ENCODE measurements at regions not wholly inside any gene's neighbourhood (a gene's known extent, or its start where the extent isn't known, plus 50 kb on each side); places are given as distances from the start of the nearest gene placed in this dataset.

DNA sequence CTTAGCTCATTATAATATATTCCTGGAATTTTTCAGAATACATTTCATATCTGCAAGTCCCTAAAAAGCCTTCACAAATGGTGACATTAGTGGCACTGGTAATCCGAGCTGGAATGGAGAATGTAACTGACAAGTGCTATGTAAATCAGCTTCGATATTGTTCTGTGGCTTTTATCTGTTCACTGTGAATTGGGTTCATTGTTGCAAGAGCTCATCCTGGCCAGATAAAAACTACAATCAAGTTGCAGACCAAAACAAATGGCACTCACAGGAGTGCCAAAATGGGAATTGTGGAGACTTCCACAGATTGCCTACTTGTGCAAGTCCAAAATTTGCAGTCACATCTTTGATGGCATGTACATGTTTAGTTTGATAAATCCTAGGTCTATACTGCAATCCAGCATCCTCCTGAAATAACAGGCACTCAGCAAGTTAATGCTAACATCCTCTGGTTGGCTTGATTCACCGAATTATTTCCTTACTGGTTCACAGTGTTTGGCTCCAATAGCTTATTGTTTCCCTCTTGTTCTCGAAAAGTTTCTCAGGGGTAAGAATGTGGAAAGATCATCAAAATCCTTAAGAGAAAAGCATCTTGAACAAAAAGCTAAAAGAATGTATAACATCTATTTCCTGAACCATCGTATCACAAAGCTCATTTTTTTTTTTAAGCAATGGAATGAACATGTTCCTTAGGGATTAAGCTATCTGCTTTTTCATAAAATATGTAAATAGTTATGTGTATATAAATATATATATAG lies 904.9 kb downstream of the CENPC start:
- no peaks in the 10 kb centered on the region for H4K20me1 ChIP-seq (ENCODE audit: control insufficient read depth, insufficient read depth, low read depth, low read length)
- no peak overlapping the region for H3K27ac ChIP-seq (ENCODE audit: low read depth, low read length)
- no peak overlapping the region for H3K4me3 ChIP-seq (ENCODE audit: low read length)
- no peak overlapping the region for H3K4me2 ChIP-seq (ENCODE audit: low read length)
- no peak for TF ChIP-seq EZH2phosphoT487 (IDR thresholded peaks at IDR 0.05; ENCODE audit: borderline replicate concordance, low read length)
- TF ChIP-seq, protein P1, sequence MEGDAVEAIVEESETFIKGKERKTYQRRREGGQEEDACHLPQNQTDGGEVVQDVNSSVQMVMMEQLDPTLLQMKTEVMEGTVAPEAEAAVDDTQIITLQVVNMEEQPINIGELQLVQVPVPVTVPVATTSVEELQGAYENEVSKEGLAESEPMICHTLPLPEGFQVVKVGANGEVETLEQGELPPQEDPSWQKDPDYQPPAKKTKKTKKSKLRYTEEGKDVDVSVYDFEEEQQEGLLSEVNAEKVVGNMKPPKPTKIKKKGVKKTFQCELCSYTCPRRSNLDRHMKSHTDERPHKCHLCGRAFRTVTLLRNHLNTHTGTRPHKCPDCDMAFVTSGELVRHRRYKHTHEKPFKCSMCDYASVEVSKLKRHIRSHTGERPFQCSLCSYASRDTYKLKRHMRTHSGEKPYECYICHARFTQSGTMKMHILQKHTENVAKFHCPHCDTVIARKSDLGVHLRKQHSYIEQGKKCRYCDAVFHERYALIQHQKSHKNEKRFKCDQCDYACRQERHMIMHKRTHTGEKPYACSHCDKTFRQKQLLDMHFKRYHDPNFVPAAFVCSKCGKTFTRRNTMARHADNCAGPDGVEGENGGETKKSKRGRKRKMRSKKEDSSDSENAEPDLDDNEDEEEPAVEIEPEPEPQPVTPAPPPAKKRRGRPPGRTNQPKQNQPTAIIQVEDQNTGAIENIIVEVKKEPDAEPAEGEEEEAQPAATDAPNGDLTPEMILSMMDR (IDR thresholded peaks at IDR 0.05; ENCODE audit: low read depth, low read length, poor library complexity, severe bottlenecking): no peak
- no peaks in the 10 kb centered on the region for H3K79me2 ChIP-seq (ENCODE audit: control insufficient read depth, low read length)
- no peaks in the 10 kb centered on the region for H3K4me1 ChIP-seq (ENCODE audit: control insufficient read depth, low read length)
- no peaks in the 10 kb centered on the region for H3K27me3 ChIP-seq (ENCODE audit: control insufficient read depth, low read length)
- no peaks in the 10 kb centered on the region for H3K36me3 ChIP-seq (ENCODE audit: control insufficient read depth, low read length)
- H3K9me2 ChIP-seq (replicated peaks; ENCODE audit: control insufficient read depth, low read length): no peaks in the 10 kb centered on the region
- no peaks in the 10 kb centered on the region for H3F3A ChIP-seq (ENCODE audit: control insufficient read depth, insufficient read depth)
- no peaks in the 10 kb centered on the region for H3K9me3 ChIP-seq (ENCODE audit: control insufficient read depth, insufficient read depth, low read length)

DNA sequence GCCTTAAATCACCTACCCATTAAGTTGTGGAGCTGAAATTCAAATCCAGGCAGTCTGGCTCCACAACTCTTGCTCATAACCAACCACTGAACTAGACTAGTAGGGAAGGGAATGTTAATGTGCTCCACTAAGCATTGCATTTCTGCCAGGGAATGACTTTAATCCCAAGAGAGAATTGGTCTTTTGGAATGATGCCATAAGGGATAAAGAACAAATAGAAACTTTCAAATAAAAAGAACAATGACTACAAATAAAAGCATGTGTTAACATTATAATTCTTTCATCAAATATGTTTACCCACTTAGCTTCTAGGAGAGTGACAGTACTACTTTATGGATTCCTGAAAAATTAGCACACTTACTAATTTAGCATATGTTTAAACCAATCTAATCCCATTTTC lies 905.9 kb downstream of the CENPC start:
- Histone ChIP-seq H3K36me3 (ENCODE audit: control insufficient read depth, low read length) (no peaks in the 10 kb centered on the region), H3K4me1 (ENCODE audit: control insufficient read depth, low read length) (no peaks in the 10 kb centered on the region), H3K4me3 (ENCODE audit: low read length) (no peak overlapping the region), H3K9me2 (replicated peaks; ENCODE audit: control insufficient read depth, low read length) (no peaks in the 10 kb centered on the region), H4K20me1 (ENCODE audit: control insufficient read depth, insufficient read depth, low read depth, low read length) (no peaks in the 10 kb centered on the region), H3F3A (ENCODE audit: control insufficient read depth, insufficient read depth) (no peaks in the 10 kb centered on the region), H3K27ac (ENCODE audit: low read depth, low read length) (no peak overlapping the region), H3K4me2 (ENCODE audit: low read length) (no peak overlapping the region), H3K79me2 (ENCODE audit: control insufficient read depth, low read length) (no peaks in the 10 kb centered on the region), H3K27me3 (ENCODE audit: control insufficient read depth, low read length) (no peaks in the 10 kb centered on the region), H3K9me3 (ENCODE audit: control insufficient read depth, insufficient read depth, low read length) (no peaks in the 10 kb centered on the region)
- TF ChIP-seq, protein P1 (IDR thresholded peaks at IDR 0.05; ENCODE audit: low read depth, low read length, poor library complexity, severe bottlenecking): no peak
- no peak for TF ChIP-seq EZH2phosphoT487 (IDR thresholded peaks at IDR 0.05; ENCODE audit: borderline replicate concordance, low read length)

GRCh38 chr4:66636349-66636748 lies 909.0 kb downstream of the CENPC start:
- H3K79me2 ChIP-seq (ENCODE audit: control insufficient read depth, low read length): no peaks in the 10 kb centered on the region
- no peak overlapping the region for H3K4me2 ChIP-seq (ENCODE audit: low read length)
- H3K4me3 ChIP-seq (ENCODE audit: low read length): no peak overlapping the region
- H4K20me1 ChIP-seq (ENCODE audit: control insufficient read depth, insufficient read depth, low read depth, low read length): no peaks in the 10 kb centered on the region
- no peaks in the 10 kb centered on the region for H3F3A ChIP-seq (ENCODE audit: control insufficient read depth, insufficient read depth)
- H3K27ac ChIP-seq (ENCODE audit: low read depth, low read length): no peak overlapping the region
- no peaks in the 10 kb centered on the region for H3K27me3 ChIP-seq (ENCODE audit: control insufficient read depth, low read length)
- TF ChIP-seq, protein P1 (IDR thresholded peaks at IDR 0.05; ENCODE audit: low read depth, low read length, poor library complexity, severe bottlenecking): no peak
- TF ChIP-seq EZH2phosphoT487 (IDR thresholded peaks at IDR 0.05; ENCODE audit: borderline replicate concordance, low read length): no peak
- H3K4me1 ChIP-seq (ENCODE audit: control insufficient read depth, low read length): no peaks in the 10 kb centered on the region
- H3K9me2 ChIP-seq (replicated peaks; ENCODE audit: control insufficient read depth, low read length): no peaks in the 10 kb centered on the region; the same call in 1 of the 2 replicates
- H3K9me3 ChIP-seq (ENCODE audit: control insufficient read depth, insufficient read depth, low read length): no peaks in the 10 kb centered on the region
- H3K36me3 ChIP-seq (ENCODE audit: control insufficient read depth, low read length): no peaks in the 10 kb centered on the region
